ENCODE measurements at regions not wholly inside any gene's neighbourhood (a gene's known extent, or its start where the extent isn't known, plus 50 kb on each side); places are given as distances from the start of the nearest gene placed in this dataset.

- Histone ChIP-seq H3K4me1 (no peaks in the 10 kb centered on the region), H3K36me3 (ENCODE audit: insufficient read depth in 1 of 2, low read depth in 1 of 2) (no peaks in the 10 kb centered on the region), H3K27ac (no peak overlapping the region), H3K27me3 (ENCODE audit: insufficient read depth in 3 of 3, low read length in 2 of 3) (no peaks in the 10 kb centered on the region), H3K4me3 (no peak overlapping the region), H3K9me3 (no peaks in the 10 kb centered on the region)
- ATAC-seq (no peak), DNase-seq (no peak)
- TF ChIP-seq CTCF (IDR thresholded peaks at IDR 0.05), result no peak
- intact Hi-C loops (cut with DNase I), result no loop called here
Measured at GRCh38 chr7:12103948-12104347, 107.1 kb upstream of the TMEM106B start.

GRCh38 chr7:12107381-12107780 is 103.7 kb upstream of the TMEM106B start:
- WGBS, 3 donors, result 88 to 90% (median 89%) methylated on average over 2 of the region's 2 CpGs
- no peak for TF ChIP-seq CTCF (IDR thresholded peaks at IDR 0.05)
- DNase-seq (no peak), ATAC-seq (no peak)
- intact Hi-C loops (cut with DNase I), result no loop called here
- no peak overlapping the region for H3K27ac ChIP-seq
- peaks cover 3 to 8% (median 7%) of the 10 kb centered on the region in 3 donors for H3K27me3 ChIP-seq (ENCODE audit: insufficient read depth in 3 of 3, low read length in 2 of 3)
- H3K4me3 ChIP-seq, result no peak overlapping the region
- H3K9me3 ChIP-seq, result no peaks in the 10 kb centered on the region
- no peaks in the 10 kb centered on the region for H3K36me3 ChIP-seq (ENCODE audit: insufficient read depth in 1 of 2, low read depth in 1 of 2)
- no peaks in the 10 kb centered on the region for H3K4me1 ChIP-seq

- DNase-seq, result no peak
- WGBS, 3 donors, result 48 to 51% (median 49%) methylated on average over 3 of the region's 3 CpGs
- no peak for ATAC-seq
- Histone ChIP-seq H3K27me3 (ENCODE audit: insufficient read depth in 3 of 3, low read length in 2 of 3) (peaks cover 3 to 8% (median 7%) of the 10 kb centered on the region in 3 donors), H3K4me3 (no peak overlapping the region), H3K27ac (no peak overlapping the region), H3K36me3 (ENCODE audit: insufficient read depth in 1 of 2, low read depth in 1 of 2) (no peaks in the 10 kb centered on the region), H3K4me1 (no peaks in the 10 kb centered on the region), H3K9me3 (no peaks in the 10 kb centered on the region)
- TF ChIP-seq CTCF (IDR thresholded peaks at IDR 0.05), result no peak
- intact Hi-C loops (cut with DNase I), result no loop called here
Measured at GRCh38 chr7:12107841-12108254, 103.2 kb upstream of the TMEM106B start.

- 83 to 89% (median 86%) methylated on average over 3 of the region's 3 CpGs for WGBS, 3 donors
- intact Hi-C loops (cut with DNase I), result no loop called here
- Histone ChIP-seq H3K36me3 (ENCODE audit: insufficient read depth in 1 of 2, low read depth in 1 of 2) (no peaks in the 10 kb centered on the region), H3K27ac (no peak overlapping the region), H3K4me3 (no peak overlapping the region), H3K27me3 (ENCODE audit: insufficient read depth in 3 of 3, low read length in 2 of 3) (peaks cover 3 to 10% (median 8%) of the 10 kb centered on the region in 3 donors), H3K9me3 (no peaks in the 10 kb centered on the region), H3K4me1 (no peaks in the 10 kb centered on the region)
- ATAC-seq (no peak), DNase-seq (no peak)
- TF ChIP-seq CTCF (IDR thresholded peaks at IDR 0.05), result no peak
Measured at GRCh38 chr7:12110425-12110824, 100.7 kb upstream of the TMEM106B start.

All from psoas muscle (tissue), 7 donors.